Left cardiac atrium (tissue), 4 donors: ENCODE measurements at regions not wholly inside any gene's neighbourhood (a gene's known extent, or its start where the extent isn't known, plus 50 kb on each side); places are given as distances from the start of the nearest gene placed in this dataset.
A peak's percentile ranks its signal among the peaks of the same experiment; 100 is the strongest.
"Not testable (repeated sequence)": the region's sequence is repeated elsewhere in the genome, so short reads cannot be mapped to it uniquely, and the experiment has no call there.

Experiments
- ATAC-seq, 2 donors: fragments of 200-7000 bp; cut with Tn5 transposase; one replicate each; pipeline ENCODE4 v1.9.1; 2020; ENCODE audit warnings: mild to moderate bottlenecking in 2 of 2, moderate library complexity in 2 of 2
- DNase-seq: peaks from one replicate; pipeline ENCODE4 v3.0.0-alpha.2; 2020
- intact Hi-C, 2 donors: fragments of 100-400 bp; cut with DNase I; formaldehyde crosslinking; loops; one replicate each; pipeline versions ENCODE4 v1.14.1 to v1.15.1; 2022 to 2023
- donor health status: DM: no; HTN: yes; CAD: no.
- donor health status: DM: no; HTN: yes; CAD: no; lungs with severe emphysema.
- donor health status: DM: yes; HTN: yes; CAD: no.
- donor health status: Dilated cardiomyopathy.

- DNase-seq, intact Hi-C loops, ATAC-seq: not testable (repeated sequence)
These were observed 645.9 kb downstream of the TYW1 start for GRCh38 chr7:67642542-67642941.

- no peak for DNase-seq
- intact Hi-C loops = no loop called here
- ATAC-seq = no peak
These were observed 647.5 kb downstream of the TYW1 start for GRCh38 chr7:67644151-67644550.

GRCh38 chr7:67652937-67653336 is 656.3 kb downstream of the TYW1 start:
- no peak for DNase-seq
- intact Hi-C loops = no loop called here
- ATAC-seq = no peak

- intact Hi-C loops = no loop called here
- peak; percentile 78 to 83 for ATAC-seq
- DNase-seq = no peak
These were observed 657.3 kb downstream of the TYW1 start for GRCh38 chr7:67653856-67654454.

GRCh38 chr7:67654642-67655041 is 658.0 kb downstream of the TYW1 start:
- intact Hi-C loops = no loop called here
- ATAC-seq (peak in 1 of 2 donors; percentile 23), DNase-seq (no peak)

GRCh38 chr7:67655168-67655567 is 658.5 kb downstream of the TYW1 start:
- ATAC-seq (no peak), DNase-seq (no peak)
- intact Hi-C loops = no loop called here

GRCh38 chr7:67659091-67659490 is 662.5 kb downstream of the TYW1 start:
- intact Hi-C loops = no loop called here
- no peak for DNase-seq
- no peak for ATAC-seq

GRCh38 chr7:67662804-67663203 is 666.2 kb downstream of the TYW1 start:
- DNase-seq (no peak), ATAC-seq (no peak)
- intact Hi-C loops = no loop called here

GRCh38 chr7:67663644-67664043 is 667.0 kb downstream of the TYW1 start:
- DNase-seq = no peak
- intact Hi-C loops = no loop called here
- ATAC-seq = no peak

- not testable (repeated sequence) for ATAC-seq
These were observed 669.7 kb downstream of the TYW1 start for GRCh38 chr7:67666359-67666758.

GRCh38 chr7:67671006-67671548 is 674.4 kb downstream of the TYW1 start:
- DNase-seq = no peak
- intact Hi-C loops = no loop called here
- ATAC-seq = no peak

More at GRCh38 chr7:67666359-67666758, 669.7 kb downstream of the TYW1 start:
- intact Hi-C loops, DNase-seq: not testable (repeated sequence)

- ATAC-seq (no peak), DNase-seq (no peak)
- intact Hi-C loops = no loop called here
These were observed 677.2 kb downstream of the TYW1 start for GRCh38 chr7:67673861-67674260.

GRCh38 chr7:67674862-67675261 is 678.2 kb downstream of the TYW1 start:
- ATAC-seq, intact Hi-C loops, DNase-seq: not testable (repeated sequence)

GRCh38 chr7:67675971-67676370 is 679.3 kb downstream of the TYW1 start:
- ATAC-seq (no peak), DNase-seq (no peak)
- intact Hi-C loops = no loop called here

- DNase-seq (no peak), ATAC-seq (no peak)
- intact Hi-C loops = no loop called here
These were observed 681.8 kb downstream of the TYW1 start for GRCh38 chr7:67678419-67678818.

GRCh38 chr7:67683628-67684027 is 687.0 kb downstream of the TYW1 start:
- intact Hi-C loops = no loop called here
- DNase-seq = no peak
- ATAC-seq = no peak

GRCh38 chr7:67690700-67691099 is 694.1 kb downstream of the TYW1 start:
- no peak for DNase-seq
- ATAC-seq = no peak
- intact Hi-C loops = no loop called here

- ATAC-seq = no peak
- DNase-seq = no peak
- intact Hi-C loops = no loop called here
These were observed 695.8 kb downstream of the TYW1 start for GRCh38 chr7:67692425-67692824.

- ATAC-seq (no peak), DNase-seq (no peak)
- intact Hi-C loops = no loop called here
These were observed 699.5 kb downstream of the TYW1 start for GRCh38 chr7:67696124-67696523.

GRCh38 chr7:67696878-67697277 is 700.2 kb downstream of the TYW1 start:
- ATAC-seq (no peak), DNase-seq (no peak)
- intact Hi-C loops = no loop called here

- no peak for ATAC-seq
- intact Hi-C loops = no loop called here
- DNase-seq = no peak
These were observed 701.7 kb downstream of the TYW1 start for GRCh38 chr7:67698354-67698753.
